Activated naive CD8-positive, alpha-beta T cell treated with anti-CD3 and anti-CD28 coated beads, Interleukin-2, amount 10 ng/mL, durations not matched to agents 7 days and 5 days (primary cell): ENCODE measurements at regions not wholly inside any gene's neighbourhood (a gene's known extent, or its start where the extent isn't known, plus 50 kb on each side); places are given as distances from the start of the nearest gene placed in this dataset.
"Not testable (repeated sequence)": the region's sequence is repeated elsewhere in the genome, so short reads cannot be mapped to it uniquely, and the experiment has no call there.

Source experiments
- ATAC-seq: fragments of 150-1000 bp; cut with Tn5 transposase; one replicate; pipeline ENCODE4 v1.10.0; 2021; ENCODE audit warnings: low read depth, moderate library complexity
- POLR2A ChIA-PET: fragments of 350-600 bp; sonication (Branson Sonifier 250); formaldehyde crosslinking; loops from one replicate; lab custom pipeline; 2021; ENCODE audit warnings: antibody characterized with exemption; lab: Charles Lee
- DNase-seq: peaks from one replicate; pipeline ENCODE4 v3.0.0; 2021
- H3K27ac Mint-ChIP-seq: one replicate; pipeline ENCODE4 v1.8.0; 2022; ENCODE audit warnings: mild to moderate bottlenecking, mixed read lengths
- H3K27me3 Mint-ChIP-seq: one replicate; pipeline ENCODE4 v1.8.0; 2022; ENCODE audit warnings: mild to moderate bottlenecking, moderate library complexity, mixed read lengths
- H3K36me3 Mint-ChIP-seq: one replicate; pipeline ENCODE4 v1.8.0; 2021; ENCODE audit warnings: mild to moderate bottlenecking, mixed read lengths
- H3K4me1 Mint-ChIP-seq: one replicate; pipeline ENCODE4 v1.8.0; 2021; ENCODE audit warnings: mixed read lengths
- H3K4me3 Mint-ChIP-seq: one replicate; pipeline ENCODE4 v1.8.0; 2022; ENCODE audit warnings: mild to moderate bottlenecking, moderate library complexity, mixed read lengths
- H3K9me3 Mint-ChIP-seq: one replicate; pipeline ENCODE4 v1.8.0; 2021; ENCODE audit warnings: mixed read lengths

- peaks cover 10% of the 10 kb centered on the region for H3K27me3 Mint-ChIP-seq
- DNase-seq, POLR2A ChIA-PET, ATAC-seq, H3K36me3 Mint-ChIP-seq, H3K4me1 Mint-ChIP-seq, H3K27ac Mint-ChIP-seq, H3K9me3 Mint-ChIP-seq, H3K4me3 Mint-ChIP-seq: not testable (repeated sequence)
Measured at GRCh38 chr1:100820195-100820594, 74.4 kb downstream of the EXTL2 start.

DNA sequence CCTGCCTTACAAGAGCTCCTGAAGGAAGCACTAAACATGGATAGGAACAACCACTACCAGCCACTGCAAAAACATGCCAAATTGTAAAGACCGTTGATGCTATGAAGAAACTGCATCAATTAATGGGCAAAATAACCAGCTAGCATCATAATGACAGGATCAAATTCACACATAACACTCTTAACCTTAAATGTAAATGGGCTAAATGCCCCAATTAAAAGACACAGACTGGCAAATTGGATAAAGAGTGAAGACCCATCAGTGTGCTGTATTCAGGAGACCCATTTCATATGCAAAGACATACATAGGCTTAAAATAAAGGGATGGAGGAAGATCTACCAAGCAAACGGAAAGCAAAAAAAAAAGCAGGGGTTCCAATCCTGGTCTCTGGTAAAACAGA is 72.7 kb downstream of the EXTL2 start:
- H3K4me1 Mint-ChIP-seq, H3K4me3 Mint-ChIP-seq, H3K27ac Mint-ChIP-seq, POLR2A ChIA-PET, DNase-seq, ATAC-seq, H3K9me3 Mint-ChIP-seq, H3K36me3 Mint-ChIP-seq, H3K27me3 Mint-ChIP-seq: not testable (repeated sequence)
